Osteoblast (primary cell): ENCODE measurements at regions not wholly inside any gene's neighbourhood (a gene's known extent, or its start where the extent isn't known, plus 50 kb on each side); places are given as distances from the start of the nearest gene placed in this dataset.

Source experiments
- DNase-seq: peaks from one replicate; pipeline ENCODE4 v3.0.0; 2011; ENCODE audit warnings: low spot score, mixed read lengths; ENCODE audit not compliant: insufficient read length; ENCODE audit errors: missing footprints
- H2AFZ ChIP-seq: 2 replicates; pipeline ENCODE4 v1.6.0; 2011; ENCODE audit warnings: mild to moderate bottlenecking, low read length
- H3K27ac ChIP-seq: 2 replicates; pipeline ENCODE4 v1.5.1; 2011; ENCODE audit warnings: mild to moderate bottlenecking, low read depth, low read length, moderate library complexity
- H3K27me3 ChIP-seq: 2 replicates; pipeline ENCODE4 v1.6.0; 2012; ENCODE audit warnings: mild to moderate bottlenecking, control low read depth, inconsistent platforms, low read length, moderate library complexity; ENCODE audit not compliant: insufficient read depth
- H3K36me3 ChIP-seq: 2 replicates; pipeline ENCODE4 v1.5.1; 2011; ENCODE audit warnings: mild to moderate bottlenecking, low read length, control low read depth, moderate library complexity; ENCODE audit not compliant: insufficient read depth
- H3K4me1 ChIP-seq: 2 replicates; pipeline ENCODE4 v1.5.1; 2011; ENCODE audit warnings: mild to moderate bottlenecking, low read length, control low read depth, moderate library complexity; ENCODE audit not compliant: insufficient read depth
- H3K4me2 ChIP-seq: 2 replicates; pipeline ENCODE4 v1.6.0; 2011; ENCODE audit warnings: mild to moderate bottlenecking, low read length; ENCODE audit not compliant: insufficient read depth
- H3K4me3 ChIP-seq: fragments of 200-600 bp; sonication (generic); 3 replicates; pipeline ENCODE4 v1.5.1; 2012; ENCODE audit warnings: mild to moderate bottlenecking, low read length, inconsistent platforms; ENCODE audit not compliant: insufficient read depth
- H3K79me2 ChIP-seq: 2 replicates; pipeline ENCODE4 v1.6.0; 2012; ENCODE audit warnings: mild to moderate bottlenecking, low read length, control low read depth, inconsistent platforms; ENCODE audit not compliant: insufficient read depth
- H3K9me3 ChIP-seq: 2 replicates; pipeline ENCODE4 v1.5.1; 2011; ENCODE audit warnings: low read depth, low read length, control low read depth
- H4K20me1 ChIP-seq: 2 replicates; pipeline ENCODE4 v1.6.0; 2012; ENCODE audit warnings: mild to moderate bottlenecking, low read length, control low read depth; ENCODE audit not compliant: insufficient read depth
- TF ChIP-seq, protein P1 (sequence below): IDR thresholded peaks from 2 replicates; pipeline ENCODE4 v1.5.1; 2011; ENCODE audit warnings: mild to moderate bottlenecking, low read depth, low read length, moderate library complexity; ENCODE audit errors: extremely low read depth

DNA sequence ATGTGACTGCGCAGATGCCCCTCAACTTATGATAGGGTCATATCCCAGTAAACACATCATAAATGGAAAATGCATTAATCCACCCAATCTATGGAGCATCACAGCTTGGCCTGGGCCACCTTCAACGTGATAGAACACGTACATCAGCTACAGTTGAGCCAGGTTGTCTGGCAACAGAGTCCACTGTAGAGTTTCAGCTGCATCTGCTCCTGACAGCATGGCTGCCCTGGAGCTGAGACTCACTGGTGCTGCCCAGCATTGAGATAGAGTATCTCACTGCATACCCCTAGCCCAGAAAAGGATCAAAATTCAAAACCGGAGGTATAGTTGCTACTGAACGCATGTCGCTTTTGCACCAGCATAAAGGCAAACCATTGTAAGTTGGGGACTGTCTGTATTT lies 437.7 kb upstream of the MKI67 start:
- Histone ChIP-seq H3K36me3 (no peaks in the 10 kb centered on the region), H3K4me2 (no peak overlapping the region), H3K4me3 (no peak overlapping the region), H4K20me1 (no peaks in the 10 kb centered on the region), H3K27ac (no peak overlapping the region), H3K79me2 (no peaks in the 10 kb centered on the region), H3K27me3 (no peaks in the 10 kb centered on the region), H3K4me1 (no peaks in the 10 kb centered on the region), H3K9me3 (no peaks in the 10 kb centered on the region), H2AFZ (no peak overlapping the region)
- TF ChIP-seq, protein P1, sequence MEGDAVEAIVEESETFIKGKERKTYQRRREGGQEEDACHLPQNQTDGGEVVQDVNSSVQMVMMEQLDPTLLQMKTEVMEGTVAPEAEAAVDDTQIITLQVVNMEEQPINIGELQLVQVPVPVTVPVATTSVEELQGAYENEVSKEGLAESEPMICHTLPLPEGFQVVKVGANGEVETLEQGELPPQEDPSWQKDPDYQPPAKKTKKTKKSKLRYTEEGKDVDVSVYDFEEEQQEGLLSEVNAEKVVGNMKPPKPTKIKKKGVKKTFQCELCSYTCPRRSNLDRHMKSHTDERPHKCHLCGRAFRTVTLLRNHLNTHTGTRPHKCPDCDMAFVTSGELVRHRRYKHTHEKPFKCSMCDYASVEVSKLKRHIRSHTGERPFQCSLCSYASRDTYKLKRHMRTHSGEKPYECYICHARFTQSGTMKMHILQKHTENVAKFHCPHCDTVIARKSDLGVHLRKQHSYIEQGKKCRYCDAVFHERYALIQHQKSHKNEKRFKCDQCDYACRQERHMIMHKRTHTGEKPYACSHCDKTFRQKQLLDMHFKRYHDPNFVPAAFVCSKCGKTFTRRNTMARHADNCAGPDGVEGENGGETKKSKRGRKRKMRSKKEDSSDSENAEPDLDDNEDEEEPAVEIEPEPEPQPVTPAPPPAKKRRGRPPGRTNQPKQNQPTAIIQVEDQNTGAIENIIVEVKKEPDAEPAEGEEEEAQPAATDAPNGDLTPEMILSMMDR = no peak
- DNase-seq = no peak

DNA sequence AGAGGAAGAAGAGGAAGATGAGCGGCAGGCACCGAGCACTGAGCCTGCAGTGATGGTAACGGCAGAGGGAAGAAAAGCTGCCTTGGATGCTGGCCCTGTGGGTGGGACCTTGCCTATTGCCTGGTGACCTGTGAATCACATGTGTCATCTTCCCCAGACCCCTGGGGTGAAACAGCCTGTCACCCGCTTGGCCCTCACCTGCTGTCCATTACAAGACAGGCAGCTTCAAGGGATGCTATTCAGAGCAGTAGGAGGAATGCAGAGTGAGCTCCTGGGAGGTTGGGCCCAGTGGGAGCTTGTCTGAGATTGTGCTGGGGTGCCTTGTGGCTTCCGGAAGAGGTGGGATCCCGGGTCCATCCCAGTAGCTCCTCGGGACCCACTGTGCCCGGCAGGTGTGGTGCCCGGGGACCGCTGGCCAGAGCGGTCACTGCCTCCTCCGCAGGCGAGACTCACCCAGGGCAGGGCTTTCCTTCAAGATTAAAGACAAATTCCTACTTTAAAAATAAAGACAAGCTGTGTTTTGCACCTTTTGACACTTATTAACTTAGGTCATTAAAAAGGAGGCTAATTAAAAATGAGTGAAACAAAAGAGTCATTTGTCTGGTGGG lies 440.2 kb upstream of the MKI67 start:
- Histone ChIP-seq H3K36me3 (no peaks in the 10 kb centered on the region), H4K20me1 (no peaks in the 10 kb centered on the region)

DNA sequence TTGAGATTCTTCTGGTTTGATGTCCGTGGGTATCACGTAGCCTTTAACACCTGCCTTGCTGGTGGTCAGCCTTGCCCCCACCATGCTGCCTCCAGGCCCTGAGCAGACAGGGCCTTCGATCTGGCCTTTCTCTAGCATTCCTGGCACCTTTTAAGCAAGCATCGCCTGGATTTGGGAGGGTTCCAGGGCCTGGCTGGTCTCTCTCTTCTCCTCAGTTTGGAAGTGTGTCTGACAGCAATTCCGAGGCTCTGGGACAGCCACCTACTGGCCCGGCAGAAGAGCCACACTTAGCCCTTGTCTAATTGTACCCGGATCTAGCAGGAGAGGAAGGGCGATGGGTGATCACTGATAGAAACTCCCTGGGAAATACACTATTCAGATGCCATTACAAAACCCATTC lies 441.3 kb upstream of the MKI67 start:
- TF ChIP-seq, protein P1 = no peak
- H2AFZ ChIP-seq = no peak overlapping the region
- no peaks in the 10 kb centered on the region for H3K36me3 ChIP-seq
- H3K9me3 ChIP-seq = no peaks in the 10 kb centered on the region
- no peaks in the 10 kb centered on the region for H4K20me1 ChIP-seq
- no peaks in the 10 kb centered on the region for H3K4me1 ChIP-seq
- DNase-seq = no peak
- H3K4me3 ChIP-seq = no peak overlapping the region
- no peak overlapping the region for H3K27ac ChIP-seq
- no peak overlapping the region for H3K4me2 ChIP-seq
- no peaks in the 10 kb centered on the region for H3K27me3 ChIP-seq
- H3K79me2 ChIP-seq = no peaks in the 10 kb centered on the region

More for the DNA sequence above, 440.2 kb upstream of the MKI67 start:
- H3K79me2 ChIP-seq = no peaks in the 10 kb centered on the region
- H3K4me2 ChIP-seq = no peak overlapping the region
- no peak overlapping the region for H2AFZ ChIP-seq
- TF ChIP-seq, protein P1 = no peak
- H3K27ac ChIP-seq = no peak overlapping the region
- H3K4me1 ChIP-seq = no peaks in the 10 kb centered on the region
- no peak for DNase-seq
- H3K27me3 ChIP-seq = no peaks in the 10 kb centered on the region
- H3K9me3 ChIP-seq = no peaks in the 10 kb centered on the region
- no peak overlapping the region for H3K4me3 ChIP-seq

DNA sequence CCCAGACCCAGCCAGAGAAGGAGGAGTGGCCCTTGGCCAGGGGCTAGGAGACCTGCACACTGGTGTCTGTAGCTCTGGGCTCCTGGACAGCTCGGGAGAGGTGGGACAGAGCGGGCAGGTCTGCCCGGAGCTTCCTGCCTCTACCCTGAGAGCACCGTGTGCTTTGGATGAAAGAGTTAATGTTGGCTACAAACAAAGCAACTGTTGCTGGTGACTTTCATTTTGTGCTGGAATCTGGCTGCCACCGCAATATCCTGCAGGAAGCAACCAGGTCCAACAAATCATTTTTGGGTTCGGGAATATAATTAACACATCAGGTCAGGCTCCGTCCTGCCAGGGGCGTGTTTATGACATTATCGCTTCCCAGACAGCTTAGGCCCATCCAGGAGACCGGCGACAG lies 441.8 kb upstream of the MKI67 start:
- Histone ChIP-seq H3K4me3 (no peak overlapping the region), H3K79me2 (no peaks in the 10 kb centered on the region), H3K27me3 (no peaks in the 10 kb centered on the region), H3K4me2 (no peak overlapping the region), H3K27ac (no peak overlapping the region), H4K20me1 (no peaks in the 10 kb centered on the region), H3K9me3 (no peaks in the 10 kb centered on the region), H3K4me1 (no peaks in the 10 kb centered on the region), H2AFZ (no peak overlapping the region), H3K36me3 (no peaks in the 10 kb centered on the region)
- TF ChIP-seq, protein P1 = no peak
- peak; percentile 73 for DNase-seq
